H1 (cell line): ENCODE measurements at regions not wholly inside any gene's neighbourhood (a gene's known extent, or its start where the extent isn't known, plus 50 kb on each side); places are given as distances from the start of the nearest gene placed in this dataset.

Experiments
- CTCF ChIA-PET: fragments of 300-600 bp; sonication (Branson Sonifier 250); formaldehyde crosslinking; loops from one replicate; lab custom pipeline; 2021; ENCODE audit not compliant: partially characterized antibody; lab: Charles Lee
- POLR2A ChIA-PET: fragments of 300-600 bp; sonication (Branson Sonifier 250); formaldehyde crosslinking; loops from one replicate; lab custom pipeline; 2021; ENCODE audit warnings: inconsistent platforms; ENCODE audit not compliant: partially characterized antibody; lab: Charles Lee
- DNase-seq, 2 experiments: peaks; one replicate each; pipeline versions ENCODE4 v3.0.0 to v3.0.0-alpha.2; 2010 to 2022; ENCODE audit warnings: low spot score in 2 of 2, low read depth in 1 of 2, mixed read lengths in 1 of 2
- FAIRE-seq: peaks from 2 replicates; lab custom pipeline; 2011; peaks lifted over from hg19 to GRCh38; lab: Jason Lieb, UNC
- H2AFZ ChIP-seq: 2 replicates; pipeline ENCODE4 v1.8.1; 2012; ENCODE audit warnings: low read length, inconsistent platforms
- H2AK5ac ChIP-seq: 2 replicates; pipeline ENCODE4 v1.6.1; 2013; ENCODE audit warnings: low read depth, low read length
- H2BK120ac ChIP-seq: replicated peaks from 2 replicates; pipeline ENCODE3; 2013; ENCODE audit warnings: low read depth, low read length, inconsistent platforms
- H2BK12ac ChIP-seq: 2 replicates; pipeline ENCODE4 v1.6.1; 2013; ENCODE audit warnings: low read depth, low read length
- H2BK15ac ChIP-seq: 2 replicates; pipeline ENCODE4 v1.6.1; 2013; ENCODE audit warnings: low read length
- H2BK20ac ChIP-seq: 2 replicates; pipeline ENCODE4 v1.6.1; 2013; ENCODE audit warnings: low read length
- H2BK5ac ChIP-seq: 2 replicates; pipeline ENCODE4 v1.6.1; 2013; ENCODE audit warnings: low read depth, low read length
- H3K14ac ChIP-seq: 2 replicates; pipeline ENCODE4 v1.6.1; 2013; ENCODE audit warnings: inconsistent platforms; ENCODE audit not compliant: insufficient read length
- H3K18ac ChIP-seq: 2 replicates; pipeline ENCODE4 v1.6.1; 2013; ENCODE audit warnings: low read length; ENCODE audit errors: extremely low read depth
- H3K23ac ChIP-seq: 2 replicates; pipeline ENCODE4 v1.6.1; 2013; ENCODE audit warnings: inconsistent platforms; ENCODE audit not compliant: insufficient read length
- H3K23me2 ChIP-seq: 2 replicates; pipeline ENCODE4 v1.6.1; 2013; ENCODE audit warnings: low read depth, low read length
- H3K27ac ChIP-seq: 2 replicates; pipeline ENCODE4 v1.6.1; 2011; ENCODE audit warnings: low read depth, low read length, inconsistent platforms
- H3K27me3 ChIP-seq, 4 experiments: replicated peaks in 1 of 4; 1 replicate in 1 of 4; 2 replicates in 3 of 4; pipeline versions ENCODE4 v1.6.1 to v1.8.1; 2011 to 2013; ENCODE audit warnings: low read length in 3 of 4, mild to moderate bottlenecking in 3 of 4, inconsistent platforms in 2 of 4, mixed read lengths in 2 of 4, moderate library complexity in 1 of 4; ENCODE audit not compliant: control insufficient read depth in 3 of 4, insufficient read depth in 3 of 4; ENCODE audit errors: extremely low read depth in 1 of 4
- H3K36me3 ChIP-seq, 4 experiments: 2 replicates each; pipeline versions ENCODE4 v1.6.1 to v1.8.1; 2011 to 2013; ENCODE audit warnings: mild to moderate bottlenecking in 4 of 4, low read length in 3 of 4, moderate library complexity in 2 of 4, control low read depth in 1 of 4, inconsistent platforms in 1 of 4; ENCODE audit not compliant: insufficient read depth in 4 of 4, control insufficient read depth in 2 of 4
- H3K4ac ChIP-seq: replicated peaks from 2 replicates; pipeline ENCODE3; 2013; ENCODE audit warnings: low read length, low read depth, mixed read lengths, inconsistent platforms; ENCODE audit not compliant: insufficient read length
- H3K4me1 ChIP-seq, 4 experiments: replicated peaks in 1 of 4; 1 replicate in 1 of 4; 2 replicates in 3 of 4; pipeline versions ENCODE4 v1.6.1 to v1.8.1; 2011 to 2013; ENCODE audit warnings: low read length in 3 of 4, inconsistent platforms in 2 of 4, mixed read lengths in 1 of 4; ENCODE audit not compliant: insufficient read depth in 4 of 4, control insufficient read depth in 3 of 4
- H3K4me2 ChIP-seq, 2 experiments: 2 replicates each; pipeline versions ENCODE4 v1.6.1 to v1.8.1; 2011 to 2013; ENCODE audit warnings: low read depth in 2 of 2, low read length in 2 of 2, control low read depth in 1 of 2, inconsistent platforms in 1 of 2, mild to moderate bottlenecking in 1 of 2; ENCODE audit not compliant: insufficient read depth in 1 of 2
- H3K4me3 ChIP-seq, 4 experiments: fragments of 200-600, 300-600 bp in 1 of 4; sonication (generic), shearing (Covaris generic), sonication (Bioruptor Twin) in 1 of 4; 2 replicates each; pipeline versions ENCODE4 v1.5.1 to v1.8.1; 2011 to 2016; ENCODE audit warnings: low read length in 4 of 4, low read depth in 3 of 4, control low read depth in 2 of 4, inconsistent platforms in 2 of 4, mild to moderate bottlenecking in 2 of 4, mixed read lengths in 1 of 4, moderate library complexity in 1 of 4; ENCODE audit not compliant: insufficient read depth in 2 of 4; ENCODE audit errors: extremely low read depth in 1 of 4
- H3K56ac ChIP-seq: replicated peaks from 2 replicates; pipeline ENCODE3; 2013; ENCODE audit warnings: low read depth, mild to moderate bottlenecking, mixed read lengths, low read length, inconsistent platforms; ENCODE audit not compliant: insufficient read length
- H3K79me1 ChIP-seq: 2 replicates; pipeline ENCODE4 v1.6.1; 2013; ENCODE audit warnings: low read depth, low read length, control low read depth
- H3K79me2 ChIP-seq, 2 experiments: 2 replicates each; pipeline versions ENCODE4 v1.6.1 to v1.8.1; 2012 to 2013; ENCODE audit warnings: low read length in 2 of 2, mild to moderate bottlenecking in 2 of 2, inconsistent platforms in 1 of 2; ENCODE audit not compliant: insufficient read depth in 2 of 2, control insufficient read depth in 1 of 2
- H3K9ac ChIP-seq, 4 experiments: replicated peaks in 1 of 4; 1 replicate in 1 of 4; 2 replicates in 3 of 4; pipeline versions ENCODE4 v1.6.1 to v1.8.1; 2011 to 2013; ENCODE audit warnings: low read depth in 3 of 4, low read length in 3 of 4, control low read depth in 2 of 4, mild to moderate bottlenecking in 2 of 4, moderate library complexity in 2 of 4, inconsistent platforms in 1 of 4; ENCODE audit errors: extremely low read depth in 1 of 4
- H3K9me3 ChIP-seq, 2 experiments: 2 replicates each; pipeline versions ENCODE4 v1.6.1 to v1.8.1; 2012 to 2013; ENCODE audit warnings: mild to moderate bottlenecking in 2 of 2, moderate library complexity in 2 of 2, control low read depth in 1 of 2, inconsistent platforms in 1 of 2, low read depth in 1 of 2, low read length in 1 of 2, mixed read lengths in 1 of 2; ENCODE audit not compliant: insufficient read depth in 2 of 2
- H4K20me1 ChIP-seq, 2 experiments: replicated peaks in 1 of 2; 2 replicates each; pipeline versions ENCODE3 to v1.8.1; 2011 to 2013; ENCODE audit warnings: inconsistent platforms in 2 of 2, low read length in 2 of 2, mild to moderate bottlenecking in 1 of 2; ENCODE audit not compliant: insufficient read depth in 2 of 2, control insufficient read depth in 1 of 2
- H4K5ac ChIP-seq: 2 replicates; pipeline ENCODE4 v1.6.1; 2013; ENCODE audit warnings: low read length, low read depth, mixed read lengths, inconsistent platforms; ENCODE audit not compliant: insufficient read length
- H4K8ac ChIP-seq: 2 replicates; pipeline ENCODE4 v1.8.0; 2013; ENCODE audit warnings: mild to moderate bottlenecking, moderate library complexity, low read length, inconsistent platforms; ENCODE audit not compliant: insufficient read depth; ENCODE audit errors: extremely low read depth
- H4K91ac ChIP-seq: replicated peaks from 2 replicates; pipeline ENCODE3; 2013; ENCODE audit warnings: low read length, mixed read lengths, inconsistent platforms; ENCODE audit not compliant: insufficient read length
- CTCF ChIP-seq, 3 experiments: IDR thresholded peaks; 1 replicate in 2 of 3; 2 replicates in 1 of 3; pipeline versions ENCODE4 v1.5.1 to v1.6.1; 2011; ENCODE audit warnings: low read length in 3 of 3, mild to moderate bottlenecking in 3 of 3, inconsistent platforms in 2 of 3, low read depth in 1 of 3, moderate library complexity in 1 of 3; ENCODE audit not compliant: insufficient read depth in 1 of 3; ENCODE audit errors: control extremely low read depth in 1 of 3
- NRF1 ChIP-seq: IDR thresholded peaks from 2 replicates; pipeline ENCODE4 v1.6.1; 2011; ENCODE audit warnings: mild to moderate bottlenecking, low read depth, low read length, improper control_type of control experiment
- PHF8 ChIP-seq: fragments of 200-600 bp; sonication (generic); conservative IDR thresholded peaks from 2 replicates; pipeline ENCODE4 v1.7.1; 2012; ENCODE audit warnings: low read depth, mild to moderate bottlenecking, inconsistent platforms, low read length, moderate library complexity
- POLR2AphosphoS5 ChIP-seq: IDR thresholded peaks from 2 replicates; pipeline ENCODE4 v1.6.1; 2011; ENCODE audit warnings: low read depth, low read length
- RBBP5 ChIP-seq: IDR thresholded peaks from 2 replicates; pipeline ENCODE4 v1.7.1; 2012; ENCODE audit warnings: low read depth, mild to moderate bottlenecking, inconsistent platforms, low read length, moderate library complexity, borderline replicate concordance
- RNF2 ChIP-seq: fragments of 200-900, 300-1000 bp; sonication (generic); IDR thresholded peaks from 2 replicates; pipeline ENCODE4 v1.7.1; 2016; ENCODE audit warnings: borderline replicate concordance, low read depth, mild to moderate bottlenecking, antibody characterized with exemption, low read length; ENCODE audit not compliant: poor library complexity, severe bottlenecking; ENCODE audit errors: missing control alignments
- SP1 ChIP-seq: IDR thresholded peaks from 2 replicates; pipeline ENCODE4 v1.6.1; 2011; ENCODE audit warnings: low read depth, low read length
- TAF1 ChIP-seq: IDR thresholded peaks from 2 replicates; pipeline ENCODE4 v1.6.1; 2011; ENCODE audit warnings: mild to moderate bottlenecking, low read depth, low read length
- TEAD4 ChIP-seq: IDR thresholded peaks from 2 replicates; pipeline ENCODE4 v1.6.1; 2012; ENCODE audit warnings: low read depth, low read length, inconsistent platforms, mixed read lengths
- YY1 ChIP-seq: IDR thresholded peaks from 2 replicates; pipeline ENCODE4 v1.6.1; 2011; ENCODE audit warnings: low read depth, mild to moderate bottlenecking, low read length
- WGBS, 2 experiments: shearing (Covaris generic) in 1 of 2; methylation state at CpG; one replicate each; pipeline versions ENCODE4 v1.1.6 to v1.1.7; 2013 to 2015; ENCODE audit warnings: low lambda C conversion rate in 2 of 2, mixed read lengths in 2 of 2, inconsistent platforms in 1 of 2, low coverage in 1 of 2, missing lambda C conversion rate in 1 of 2; ENCODE audit not compliant: insufficient replicate concordance in 2 of 2, insufficient coverage in 1 of 2, insufficient read length in 1 of 2; ENCODE audit errors: extremely low coverage in 1 of 2, missing lambda C conversion rate in 1 of 2; 5-methylcytosine and 5-hydroxymethylcytosine counted together
- TF ChIP-seq, protein P1 (sequence below): IDR thresholded peaks from 2 replicates; pipeline ENCODE4 v1.6.1; 2012; ENCODE audit warnings: inconsistent platforms

GRCh38 chr21:15993951-15994350, 264.2 kb downstream of the USP25 start:
- Histone ChIP-seq H2BK12ac (no peak overlapping the region), H3K23me2 (no peaks in the 10 kb centered on the region), H3K18ac (no peak overlapping the region), H3K36me3 (no peaks in the 10 kb centered on the region), H3K9me3 (no peaks in the 10 kb centered on the region), H2BK15ac (no peak overlapping the region), H3K27ac (no peak overlapping the region), H3K4me3 (no peak overlapping the region), H4K91ac (no peak overlapping the region), H3K23ac (no peak overlapping the region), H2AK5ac (no peak overlapping the region), H2BK120ac (no peak overlapping the region), H3K14ac (no peak overlapping the region), H2BK20ac (no peak overlapping the region), H3K56ac (no peak overlapping the region), H4K5ac (no peak overlapping the region), H3K79me2 (no peaks in the 10 kb centered on the region), H3K4me2 (no peak overlapping the region), H4K20me1 (no peaks in the 10 kb centered on the region), H3K79me1 (no peaks in the 10 kb centered on the region), H3K4ac (no peak overlapping the region), H3K9ac (no peak overlapping the region), H4K8ac (no peak overlapping the region), H3K4me1 (no peaks in the 10 kb centered on the region), H2BK5ac (no peak overlapping the region), H2AFZ (no peak overlapping the region), H3K27me3 (no peaks in the 10 kb centered on the region)
- ChIA-PET CTCF (no interaction called here), POLR2A (no interaction called here)
- TF ChIP-seq YY1 (no peak), SP1 (no peak), CTCF (IDR thresholded peaks at IDR 0.05; ENCODE audit: control extremely low read depth in 1 of 3, insufficient read depth in 1 of 3, low read depth in 1 of 3, low read length in 3 of 3) (no peak), NRF1 (no peak), PHF8 (no peak), TAF1 (no peak), TEAD4 (no peak), RNF2 (no peak), POLR2AphosphoS5 (no peak), RBBP5 (no peak)
- TF ChIP-seq, protein P1, sequence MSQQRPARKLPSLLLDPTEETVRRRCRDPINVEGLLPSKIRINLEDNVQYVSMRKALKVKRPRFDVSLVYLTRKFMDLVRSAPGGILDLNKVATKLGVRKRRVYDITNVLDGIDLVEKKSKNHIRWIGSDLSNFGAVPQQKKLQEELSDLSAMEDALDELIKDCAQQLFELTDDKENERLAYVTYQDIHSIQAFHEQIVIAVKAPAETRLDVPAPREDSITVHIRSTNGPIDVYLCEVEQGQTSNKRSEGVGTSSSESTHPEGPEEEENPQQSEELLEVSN, result no peak
- DNase-seq (no peak), FAIRE-seq (no peak)
- WGBS, 2 experiments, result 98% methylated on average over 2 of the region's 2 CpGs; no CpG with 5 or more reads in 1 of the 2 experiments
